K562 (cell line): ENCODE measurements at regions not wholly inside any gene's neighbourhood (a gene's known extent, or its start where the extent isn't known, plus 50 kb on each side); places are given as distances from the start of the nearest gene placed in this dataset.

ENCODE experiments used
- ATAC-seq: fragments of 200-7000 bp; cut with Tn5 transposase; 3 replicates; pipeline ENCODE4 v1.9.1; 2020; ENCODE audit warnings: moderate library complexity
- BruUV-seq: library from RNA; stranded (reverse); fragments of 400-500 nt; replicated peaks from 2 replicates; lab custom pipeline; 2021; lab: Mats Ljungman, UMichigan
- CTCF ChIA-PET: fragments of 300-600 bp; formaldehyde crosslinking; extraction: SDS; loops from one replicate; lab custom pipeline; 2021; ENCODE audit warnings: low intra/inter-chr PET ratio; lab: Yijun Ruan, JAX
- POLR2A ChIA-PET: fragments of 300-600, 350-650 bp; sonication (Branson Sonifier 250); formaldehyde crosslinking; extraction: SDS; loops from one replicate; lab custom pipeline; 2021; ENCODE audit warnings: antibody characterized with exemption, inconsistent platforms; lab: Yijun Ruan, JAX
- DNase-seq, 4 experiments: peaks; one replicate each; pipeline versions ENCODE4 v3.0.0 to v3.0.0-alpha.2; 2011 to 2018; ENCODE audit warnings: low spot score in 3 of 4, mixed read lengths in 3 of 4; ENCODE audit errors: extremely low read depth in 1 of 4
- FAIRE-seq: peaks from 2 replicates; lab custom pipeline; 2011; peaks lifted over from hg19 to GRCh38; lab: Jason Lieb, UNC
- H2AFZ ChIP-seq: 2 replicates; pipeline ENCODE4 v1.6.0; 2011; ENCODE audit warnings: low read depth, low read length, control low read depth, inconsistent platforms
- H3K27ac ChIP-seq: fragments of 200-600 bp; 3 replicates; pipeline ENCODE4 v1.8.0; 2011; ENCODE audit warnings: low read depth, mild to moderate bottlenecking, control low read depth, inconsistent platforms, low read length, moderate library complexity, mixed read lengths; ENCODE audit errors: extremely low read depth
- H3K27me3 ChIP-seq, 2 experiments: fragments of 300-600 bp in 1 of 2; 2 replicates in 1 of 2; 3 replicates in 1 of 2; pipeline versions ENCODE4 v1.6.0 to v1.8.0; 2011; ENCODE audit warnings: inconsistent platforms in 2 of 2, low read length in 2 of 2, mild to moderate bottlenecking in 1 of 2, mixed read lengths in 1 of 2, moderate library complexity in 1 of 2; ENCODE audit not compliant: control insufficient read depth in 2 of 2, insufficient read depth in 2 of 2
- H3K36me3 ChIP-seq: fragments of 300-600 bp; 3 replicates; pipeline ENCODE4 v1.8.0; 2011; ENCODE audit warnings: mild to moderate bottlenecking, low read length, inconsistent platforms; ENCODE audit not compliant: control insufficient read depth, insufficient read depth
- H3K4me1 ChIP-seq, 2 experiments: fragments of 200-600 bp in 1 of 2; replicated peaks in 1 of 2; 2 replicates in 1 of 2; 3 replicates in 1 of 2; pipeline versions ENCODE4 v1.5.1 to v1.8.0; 2011; ENCODE audit warnings: inconsistent platforms in 2 of 2, low read length in 2 of 2, mild to moderate bottlenecking in 1 of 2, mixed read lengths in 1 of 2, moderate library complexity in 1 of 2; ENCODE audit not compliant: control insufficient read depth in 2 of 2, insufficient read depth in 2 of 2
- H3K4me2 ChIP-seq: 2 replicates; pipeline ENCODE4 v1.6.1; 2011; ENCODE audit warnings: low read length, control low read depth, inconsistent platforms, mixed read lengths; ENCODE audit not compliant: insufficient read depth
- H3K4me3 ChIP-seq: fragments of 200-600 bp; sonication (generic), shearing (Covaris generic); 2 replicates; pipeline ENCODE4 v1.5.1; 2016; ENCODE audit warnings: control low read depth, inconsistent platforms
- H3K79me2 ChIP-seq: fragments of 200-600 bp; 3 replicates; pipeline ENCODE4 v1.8.0; 2011; ENCODE audit warnings: low read length, inconsistent platforms; ENCODE audit not compliant: control insufficient read depth, insufficient read depth
- H3K9ac ChIP-seq, 2 experiments: 2 replicates each; pipeline versions ENCODE4 v1.6.0 to v1.6.1; 2011; ENCODE audit warnings: low read depth in 2 of 2, low read length in 2 of 2, control low read depth in 1 of 2, inconsistent platforms in 1 of 2, mild to moderate bottlenecking in 1 of 2, mixed read lengths in 1 of 2; ENCODE audit not compliant: insufficient read depth in 1 of 2
- H3K9me1 ChIP-seq: one replicate; pipeline ENCODE4 v1.6.0; 2011; ENCODE audit warnings: inconsistent platforms, mild to moderate bottlenecking, low read length, moderate library complexity; ENCODE audit not compliant: control insufficient read depth, insufficient read depth
- H3K9me3 ChIP-seq: replicated peaks from 2 replicates; pipeline ENCODE4 v1.5.1; 2011; ENCODE audit warnings: low read depth, low read length, inconsistent platforms; ENCODE audit not compliant: control insufficient read depth, insufficient read depth
- H4K20me1 ChIP-seq: replicated peaks from 2 replicates; pipeline ENCODE4 v1.6.1; 2011; ENCODE audit warnings: low read length, inconsistent platforms, mixed read lengths; ENCODE audit not compliant: control insufficient read depth, insufficient read depth
- HDAC8 ChIP-seq: fragments of 450-650 bp; IDR thresholded peaks from 2 replicates; pipeline ENCODE4 v1.6.1; 2016; ENCODE audit warnings: mild to moderate bottlenecking, missing genetic modification characterization, moderate library complexity, missing compliant biosample characterization
- ZNF121 ChIP-seq: sonication (generic); formaldehyde crosslinking; conservative IDR thresholded peaks from 2 replicates; pipeline ENCODE4 v1.8.0; 2022; ENCODE audit warnings: missing genetic modification reagents
- WGBS: fragments of 100-300 bp; shearing (Covaris generic); methylation state at CpG from one replicate; pipeline ENCODE4 v1.1.6; 2016; ENCODE audit warnings: low coverage, mixed read lengths; ENCODE audit not compliant: insufficient coverage; ENCODE audit errors: missing lambda C conversion rate; 5-methylcytosine and 5-hydroxymethylcytosine counted together
- in situ Hi-C: fragments of 300-500 bp; cut with MboI; formaldehyde crosslinking; loops from 4 replicates; pipeline ENCODE4 v1.15.0; 2018; ENCODE audit warnings: inconsistent platforms, mixed read lengths
- intact Hi-C: fragments of 100-400 bp; cut with micrococcal nuclease; formaldehyde crosslinking; loops from 2 replicates; pipeline ENCODE4 v1.14.2; 2022
- TF ChIP-seq, protein P1 (sequence below): fragments of 450-650 bp; IDR thresholded peaks from 2 replicates; pipeline ENCODE4 v1.6.1; 2014; ENCODE audit warnings: low read depth, mild to moderate bottlenecking, moderate library complexity, borderline replicate concordance

DNA sequence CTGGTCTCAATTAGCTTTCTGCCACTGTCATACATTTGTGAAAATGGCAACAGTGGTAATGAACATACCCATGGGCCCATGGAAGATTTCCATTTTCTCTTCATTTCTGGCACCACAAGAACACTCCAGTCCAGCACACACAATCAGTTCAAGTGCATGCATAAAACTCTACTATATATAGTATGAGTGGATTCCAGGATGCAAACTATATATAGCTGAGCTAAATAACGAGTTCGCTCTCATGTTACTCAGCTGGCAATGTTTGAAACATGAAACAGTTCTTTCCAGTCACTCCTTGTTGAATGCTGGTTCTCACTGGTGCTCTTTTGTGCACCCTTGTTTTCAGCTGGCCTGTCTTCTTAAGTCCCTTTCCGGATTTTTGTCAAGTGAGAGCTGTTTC lies 75.2 kb upstream of the DHX40 start (continued):
- TF ChIP-seq, protein P1, sequence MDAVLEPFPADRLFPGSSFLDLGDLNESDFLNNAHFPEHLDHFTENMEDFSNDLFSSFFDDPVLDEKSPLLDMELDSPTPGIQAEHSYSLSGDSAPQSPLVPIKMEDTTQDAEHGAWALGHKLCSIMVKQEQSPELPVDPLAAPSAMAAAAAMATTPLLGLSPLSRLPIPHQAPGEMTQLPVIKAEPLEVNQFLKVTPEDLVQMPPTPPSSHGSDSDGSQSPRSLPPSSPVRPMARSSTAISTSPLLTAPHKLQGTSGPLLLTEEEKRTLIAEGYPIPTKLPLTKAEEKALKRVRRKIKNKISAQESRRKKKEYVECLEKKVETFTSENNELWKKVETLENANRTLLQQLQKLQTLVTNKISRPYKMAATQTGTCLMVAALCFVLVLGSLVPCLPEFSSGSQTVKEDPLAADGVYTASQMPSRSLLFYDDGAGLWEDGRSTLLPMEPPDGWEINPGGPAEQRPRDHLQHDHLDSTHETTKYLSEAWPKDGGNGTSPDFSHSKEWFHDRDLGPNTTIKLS: no peak

DNA sequence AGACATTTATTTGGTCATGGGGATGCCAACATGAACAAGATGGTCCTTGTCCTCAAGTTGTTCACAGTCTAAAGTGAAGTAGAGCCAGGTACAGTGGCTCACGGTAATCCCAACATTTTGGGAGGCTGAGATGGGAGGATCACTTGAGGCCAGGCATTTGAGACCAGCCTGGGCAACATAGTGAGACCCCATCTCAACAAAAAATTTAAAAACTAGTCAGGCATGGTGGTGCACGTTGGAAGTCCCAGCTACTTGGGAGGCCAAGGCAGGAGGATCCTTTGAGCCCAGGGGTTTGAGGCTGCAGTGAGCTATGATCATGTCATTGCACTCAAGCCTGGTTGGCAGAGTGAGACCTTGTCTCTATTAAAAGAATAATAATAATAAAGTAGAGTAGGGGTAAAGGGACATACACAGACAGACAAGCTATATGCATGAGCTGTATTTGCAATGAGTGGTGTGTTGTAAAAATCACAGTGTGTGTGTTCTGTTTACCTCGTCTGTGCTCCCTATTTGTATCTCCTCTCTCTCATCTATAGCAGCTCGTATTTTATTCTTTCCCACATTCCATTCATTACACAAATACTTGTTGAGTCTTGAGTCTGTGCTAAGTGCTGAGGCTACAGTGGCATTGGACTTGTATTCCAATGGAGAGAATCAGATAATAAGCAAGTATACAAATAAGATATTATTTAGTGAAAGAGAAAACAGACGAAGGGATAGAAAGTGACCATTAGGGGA lies 73.9 kb upstream of the DHX40 start:
- BruUV-seq: no TSS peak
- Histone ChIP-seq H3K4me2 (no peak overlapping the region), H3K79me2 (no peaks in the 10 kb centered on the region), H3K36me3 (no peaks in the 10 kb centered on the region), H4K20me1 (no peaks in the 10 kb centered on the region), H2AFZ (no peak overlapping the region), H3K9me3 (no peaks in the 10 kb centered on the region), H3K9ac (no peak overlapping the region), H3K27me3 (peaks cover 19 to 32% of the 10 kb centered on the region in 2 experiments), H3K27ac (no peak overlapping the region), H3K9me1 (no peaks in the 10 kb centered on the region), H3K4me3 (no peak overlapping the region), H3K4me1 (no peaks in the 10 kb centered on the region)
- no peak for TF ChIP-seq HDAC8 (tag)
- TF ChIP-seq ZNF121 (CRISPR knock-in tag): peak; percentile 82
- DNase-seq (no peak), ATAC-seq (no peak), FAIRE-seq (no peak)
- CTCF ChIA-PET: no interaction called here
- WGBS: 6% methylated on average over 5 of the region's 5 CpGs
- in situ Hi-C loops: no loop called here
- intact Hi-C loops: no loop called here
- POLR2A ChIA-PET: interaction anchor here (0.7 to 1.0 kb wide), 3 partner anchors 8 to 38 kb away, joined by 4 read pairs; no protein-coding TSS in a partner anchor
